Epithelial cell of proximal tubule (primary cell): ENCODE measurements at regions not wholly inside any gene's neighbourhood (a gene's known extent, or its start where the extent isn't known, plus 50 kb on each side); places are given as distances from the start of the nearest gene placed in this dataset.

Source experiments
- DNase-seq: peaks from one replicate; pipeline ENCODE4 v3.0.0-alpha.2; 2011; ENCODE audit warnings: low read depth
- H3K4me3 ChIP-seq: 2 replicates; pipeline ENCODE4 v1.5.1; 2011; ENCODE audit warnings: low read depth, mild to moderate bottlenecking, low read length
- TF ChIP-seq, protein P1 (sequence below): conservative IDR thresholded peaks from 2 replicates; pipeline ENCODE4 v1.5.1; 2012; ENCODE audit warnings: low read depth, mild to moderate bottlenecking, low read length

DNA sequence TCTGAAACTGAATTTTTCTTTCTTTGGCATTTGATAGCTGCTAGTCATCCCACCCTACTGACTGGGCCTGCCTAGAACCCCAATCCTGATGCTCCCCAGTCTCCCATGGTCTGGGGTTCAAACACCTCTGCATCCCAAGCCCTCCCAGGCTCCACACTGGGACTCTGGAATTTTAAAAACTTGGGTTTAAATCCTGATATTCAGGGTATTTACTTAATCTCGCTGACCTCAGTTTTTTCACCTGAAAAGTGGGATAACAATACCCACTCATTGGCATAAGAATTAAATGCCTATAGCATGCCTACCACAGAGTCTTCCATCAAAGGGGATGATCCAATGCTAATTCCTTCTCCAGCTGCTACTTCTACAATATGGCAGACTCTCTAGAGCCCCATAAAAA is 264.4 kb downstream of the NPIPA8 start:
- no peak for DNase-seq
- TF ChIP-seq, protein P1, sequence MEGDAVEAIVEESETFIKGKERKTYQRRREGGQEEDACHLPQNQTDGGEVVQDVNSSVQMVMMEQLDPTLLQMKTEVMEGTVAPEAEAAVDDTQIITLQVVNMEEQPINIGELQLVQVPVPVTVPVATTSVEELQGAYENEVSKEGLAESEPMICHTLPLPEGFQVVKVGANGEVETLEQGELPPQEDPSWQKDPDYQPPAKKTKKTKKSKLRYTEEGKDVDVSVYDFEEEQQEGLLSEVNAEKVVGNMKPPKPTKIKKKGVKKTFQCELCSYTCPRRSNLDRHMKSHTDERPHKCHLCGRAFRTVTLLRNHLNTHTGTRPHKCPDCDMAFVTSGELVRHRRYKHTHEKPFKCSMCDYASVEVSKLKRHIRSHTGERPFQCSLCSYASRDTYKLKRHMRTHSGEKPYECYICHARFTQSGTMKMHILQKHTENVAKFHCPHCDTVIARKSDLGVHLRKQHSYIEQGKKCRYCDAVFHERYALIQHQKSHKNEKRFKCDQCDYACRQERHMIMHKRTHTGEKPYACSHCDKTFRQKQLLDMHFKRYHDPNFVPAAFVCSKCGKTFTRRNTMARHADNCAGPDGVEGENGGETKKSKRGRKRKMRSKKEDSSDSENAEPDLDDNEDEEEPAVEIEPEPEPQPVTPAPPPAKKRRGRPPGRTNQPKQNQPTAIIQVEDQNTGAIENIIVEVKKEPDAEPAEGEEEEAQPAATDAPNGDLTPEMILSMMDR: no peak

DNA sequence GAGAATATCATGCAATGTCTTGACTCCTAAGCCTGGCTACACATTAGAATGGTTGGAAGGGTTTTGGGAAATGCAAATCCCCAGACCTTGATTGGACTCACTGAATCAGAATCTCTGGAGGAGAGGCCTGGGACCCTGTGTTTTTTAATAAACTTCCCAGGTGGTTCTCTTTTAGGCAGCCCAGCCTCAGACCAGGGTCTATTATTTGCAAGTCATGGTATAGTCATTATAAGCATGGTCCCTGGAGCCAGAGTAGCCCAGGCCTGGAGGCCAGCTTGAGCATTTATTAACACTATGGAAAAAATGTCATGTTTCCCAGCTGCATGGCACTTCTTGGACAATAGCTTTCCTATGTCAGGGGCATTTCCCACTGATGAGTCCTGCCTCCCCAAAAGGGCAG is 266.9 kb downstream of the NPIPA8 start:
- no peak overlapping the region for H3K4me3 ChIP-seq
- TF ChIP-seq, protein P1: no peak
- no peak for DNase-seq

More for the DNA sequence above, 264.4 kb downstream of the NPIPA8 start:
- H3K4me3 ChIP-seq: no peak overlapping the region

DNA sequence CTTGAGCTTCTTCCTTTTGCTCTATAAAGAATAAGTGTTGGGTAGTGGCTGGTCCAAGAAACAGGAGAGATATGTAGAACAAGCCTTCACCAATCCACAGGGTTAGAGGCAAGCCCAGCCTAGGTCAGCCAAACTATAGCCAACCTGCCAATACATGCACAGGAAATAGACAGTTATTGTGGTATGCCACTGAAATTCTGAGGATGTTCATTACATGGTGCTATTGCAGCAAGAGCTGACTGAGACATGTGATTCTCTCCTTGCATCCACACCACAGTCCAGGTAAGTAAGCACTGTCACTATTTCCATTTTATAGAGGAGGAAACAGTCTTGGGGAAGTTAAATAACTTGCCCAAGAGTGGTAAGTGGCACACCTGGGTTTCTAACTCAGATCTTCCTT is 268.1 kb downstream of the NPIPA8 start:
- DNase-seq: no peak
- no peak overlapping the region for H3K4me3 ChIP-seq
- TF ChIP-seq, protein P1: no peak

DNA sequence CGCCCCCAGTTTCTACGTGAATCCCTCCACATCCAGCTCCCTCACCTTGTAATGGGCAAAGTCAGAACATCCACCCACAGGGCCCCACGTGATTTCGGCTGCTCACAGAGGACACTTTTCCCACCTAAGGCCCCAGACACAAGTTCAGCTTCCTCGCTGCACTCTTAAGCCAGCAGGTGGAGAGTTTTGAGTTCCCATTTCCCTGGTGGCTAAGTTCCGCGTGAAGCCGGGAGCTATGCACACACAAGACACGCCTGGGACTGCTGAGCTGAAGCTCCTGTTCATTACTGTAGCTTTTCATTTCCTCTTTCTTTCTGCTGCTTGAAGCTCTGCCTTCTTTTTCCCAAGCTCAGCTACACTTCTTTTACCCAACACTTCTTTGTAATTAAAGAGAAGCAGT is 273.8 kb downstream of the NPIPA8 start:
- no peak overlapping the region for H3K4me3 ChIP-seq
- TF ChIP-seq, protein P1: no peak
- no peak for DNase-seq

DNA sequence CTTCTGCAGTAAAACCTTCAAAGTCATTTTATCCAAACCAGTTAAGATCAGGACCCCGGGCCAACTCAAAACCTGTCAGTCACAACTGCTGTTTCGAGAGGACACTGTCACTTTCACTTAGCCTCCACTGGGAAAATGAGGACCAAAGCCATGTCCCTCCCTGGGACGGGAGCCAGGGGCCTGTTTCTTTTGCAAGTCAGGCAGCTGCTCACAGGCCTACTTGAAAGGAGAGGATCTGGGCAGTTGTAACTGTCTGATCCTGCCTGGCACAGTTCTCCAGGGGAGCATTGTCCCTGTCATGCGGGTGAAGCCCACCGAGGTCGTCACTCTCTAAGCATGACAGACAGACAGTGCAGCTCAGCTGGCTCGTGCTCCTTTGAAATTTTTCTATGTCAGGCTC is 276.2 kb downstream of the NPIPA8 start:
- no peak overlapping the region for H3K4me3 ChIP-seq
- TF ChIP-seq, protein P1: no peak
- DNase-seq: no peak

DNA sequence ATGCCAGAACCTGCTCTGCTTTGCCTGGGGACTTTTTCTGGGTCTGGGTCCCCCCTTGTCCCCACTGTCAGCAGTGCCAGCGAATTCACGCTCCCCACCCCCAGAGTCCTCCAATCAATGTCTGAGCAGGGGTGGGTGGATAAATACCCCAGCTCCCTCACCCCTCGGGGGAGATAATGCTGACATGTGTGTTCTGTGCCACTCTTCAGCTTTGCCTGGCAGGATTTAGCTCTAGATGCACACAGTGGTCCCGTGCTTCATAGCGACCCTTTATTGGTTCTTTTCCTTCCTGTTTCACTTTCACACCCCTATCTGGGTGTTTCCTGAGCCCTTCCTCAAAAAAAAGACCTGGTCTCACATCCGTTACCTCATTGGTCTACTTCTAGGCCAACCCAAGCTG is 277.0 kb downstream of the NPIPA8 start:
- no peak overlapping the region for H3K4me3 ChIP-seq
- TF ChIP-seq, protein P1: no peak
- DNase-seq: no peak

DNA sequence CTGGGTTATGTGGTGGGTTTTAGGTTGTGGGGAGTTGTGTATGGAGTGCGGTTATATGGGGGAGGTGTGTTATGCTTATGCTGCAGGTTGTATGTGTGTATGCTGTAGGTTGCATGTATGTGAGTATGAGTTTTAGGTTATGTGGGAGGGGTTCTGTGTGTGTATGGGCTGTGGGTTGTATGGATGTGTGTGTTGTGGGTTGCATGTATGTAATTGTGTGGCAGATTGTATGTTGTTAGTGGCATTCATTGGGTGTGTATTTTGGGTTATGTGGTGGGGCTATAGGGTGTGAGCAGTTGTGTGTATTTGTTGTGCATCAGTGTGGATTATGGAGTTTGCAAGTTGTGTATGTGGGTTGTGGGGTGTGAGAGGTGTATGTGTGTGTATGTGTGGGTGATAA is 277.4 kb downstream of the NPIPA8 start:
- H3K4me3 ChIP-seq: no peak overlapping the region

More for the DNA sequence above, 277.4 kb downstream of the NPIPA8 start:
- TF ChIP-seq, protein P1: no peak
- DNase-seq: no peak
